ENCODE measurements at regions not wholly inside any gene's neighbourhood (a gene's known extent, or its start where the extent isn't known, plus 50 kb on each side); places are given as distances from the start of the nearest gene placed in this dataset.

- TF ChIP-seq CTCF (IDR thresholded peaks at IDR 0.05), result no peak
- TF ChIP-seq POLR2A (IDR thresholded peaks at IDR 0.05), result no peak
Measured at GRCh38 chr18:44342946-44343345, 337.7 kb upstream of the SETBP1 start.

Data from suprapubic skin (tissue), 3 donors.